ACHN (cell line): ENCODE measurements at regions not wholly inside any gene's neighbourhood (a gene's known extent, or its start where the extent isn't known, plus 50 kb on each side); places are given as distances from the start of the nearest gene placed in this dataset.
"Not testable (repeated sequence)": the region's sequence is repeated elsewhere in the genome, so short reads cannot be mapped to it uniquely, and the experiment has no call there.

Experiments used
- DNase-seq: peaks from one replicate; pipeline ENCODE4 v3.0.0-alpha.2; 2015
- in situ Hi-C: cut with HindIII; loops from 2 replicates; pipeline ENCODE4 v1.10.0; 2017; ENCODE audit warnings: low sequenced_read_pairs, low pct_ligation_motif_present, low pct_unique_long_range_greater_than_20kb

DNA sequence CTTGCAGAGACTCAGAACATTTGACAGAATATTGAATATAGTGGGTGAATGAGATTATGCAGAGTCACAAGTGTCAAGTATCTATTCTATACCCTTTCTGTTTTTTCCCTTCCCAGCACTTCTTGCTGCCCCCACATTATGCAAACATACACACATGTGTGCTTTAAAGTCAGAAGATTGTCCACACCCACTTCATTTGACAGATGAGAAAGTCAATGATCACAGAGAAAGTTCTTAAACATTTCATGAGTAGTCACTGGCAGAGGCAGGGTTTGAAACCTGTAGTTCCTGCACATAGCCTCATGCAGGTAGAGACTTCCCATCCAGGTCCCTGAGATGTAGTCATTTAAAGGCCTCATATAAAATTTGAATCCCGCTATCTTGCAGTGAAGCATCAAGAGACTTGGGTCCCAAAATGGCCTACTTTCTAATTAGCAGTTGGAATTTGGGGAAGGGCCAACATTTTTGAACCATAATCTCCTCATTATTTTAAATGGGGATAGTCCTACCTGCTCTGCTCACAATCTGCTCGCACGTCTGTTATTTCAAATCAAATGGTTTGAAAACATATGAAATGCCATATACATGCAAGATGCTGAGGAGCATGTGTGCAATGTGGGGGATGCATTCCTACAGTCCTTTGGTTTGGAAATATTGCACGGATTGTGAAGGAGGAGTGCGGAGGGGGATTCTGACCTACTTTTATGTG, 217.8 kb downstream of the STK31 start:
- no peak for DNase-seq
- in situ Hi-C loops, result no loop called here

DNA sequence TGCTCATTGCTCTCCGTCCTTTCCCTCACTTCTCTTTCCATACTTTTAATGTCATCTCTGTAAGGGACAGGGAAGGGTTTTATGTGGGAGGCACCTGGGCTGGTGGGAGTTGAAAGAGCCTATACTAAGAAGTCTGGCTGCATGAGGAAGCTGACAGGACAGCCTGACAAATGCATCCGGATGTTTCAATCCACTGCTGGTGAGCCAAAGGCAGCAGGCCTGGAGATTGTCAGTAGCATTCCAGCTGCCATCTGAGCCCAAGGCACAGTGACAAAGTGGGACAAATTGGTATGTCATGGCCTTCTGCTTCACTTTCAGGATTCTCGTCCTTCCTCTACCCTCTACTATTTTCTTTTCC, 218.4 kb downstream of the STK31 start:
- in situ Hi-C loops, result no loop called here
- no peak for DNase-seq

DNA sequence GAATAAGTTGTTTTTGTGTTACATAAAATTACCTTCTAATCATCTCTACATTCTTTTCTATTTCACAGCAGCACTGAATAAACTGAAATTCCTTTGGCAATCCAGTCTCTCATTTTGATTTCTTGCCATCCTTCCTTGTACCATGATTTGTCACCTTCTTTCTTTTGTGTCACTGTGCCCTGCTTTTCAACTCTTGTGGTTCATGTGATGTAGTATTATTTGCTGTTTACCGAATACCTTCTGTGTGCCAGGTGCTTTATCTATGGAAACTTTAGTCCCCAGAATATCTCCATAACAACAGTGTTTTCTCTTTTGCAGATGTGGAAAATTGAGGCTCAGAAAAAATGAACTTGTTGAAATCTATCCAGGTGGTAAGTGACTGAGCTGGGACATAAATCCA, 220.3 kb downstream of the STK31 start:
- no peak for DNase-seq
- in situ Hi-C loops, result no loop called here

DNA sequence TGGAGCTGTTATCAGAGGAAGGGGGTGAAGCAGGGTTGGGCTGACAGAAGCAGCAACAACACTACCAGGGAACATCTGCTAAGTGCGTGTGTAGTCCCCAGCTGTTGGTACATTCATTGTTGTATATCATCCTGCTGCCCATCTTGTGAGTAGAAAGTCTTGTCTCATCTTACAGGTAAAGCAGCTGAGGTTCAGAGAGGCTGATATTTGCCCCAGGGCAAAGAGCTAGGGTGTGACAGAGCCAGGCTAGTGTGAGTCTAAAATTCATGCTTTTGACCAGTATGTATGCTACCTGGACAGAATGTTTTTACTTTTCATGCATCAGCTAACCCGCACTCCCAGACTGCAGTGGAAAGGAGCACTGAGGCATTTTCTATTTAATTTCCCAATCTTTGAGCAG, 221.6 kb downstream of the STK31 start:
- no peak for DNase-seq
- in situ Hi-C loops, result no loop called here

DNA sequence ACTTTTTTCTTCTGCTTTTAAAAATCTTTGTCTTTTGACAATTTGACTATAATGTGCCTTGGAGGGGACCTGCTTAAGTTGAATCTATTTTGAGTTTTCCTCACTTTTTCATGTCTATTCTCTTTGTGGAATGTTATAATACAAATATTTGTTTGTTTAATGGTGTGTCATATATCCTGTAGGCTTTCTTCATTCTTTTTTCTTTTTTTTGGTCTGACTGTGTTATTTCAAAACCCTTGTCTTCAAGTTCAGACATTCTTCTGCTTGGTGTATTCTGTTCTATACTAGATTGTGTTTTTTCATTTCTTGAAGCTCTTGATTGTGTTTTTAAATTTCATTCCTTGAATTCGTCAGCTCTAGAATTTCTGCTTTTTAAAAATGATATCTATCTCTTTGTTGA, 228.2 kb downstream of the STK31 start:
- in situ Hi-C loops, result no loop called here
- no peak for DNase-seq

DNA sequence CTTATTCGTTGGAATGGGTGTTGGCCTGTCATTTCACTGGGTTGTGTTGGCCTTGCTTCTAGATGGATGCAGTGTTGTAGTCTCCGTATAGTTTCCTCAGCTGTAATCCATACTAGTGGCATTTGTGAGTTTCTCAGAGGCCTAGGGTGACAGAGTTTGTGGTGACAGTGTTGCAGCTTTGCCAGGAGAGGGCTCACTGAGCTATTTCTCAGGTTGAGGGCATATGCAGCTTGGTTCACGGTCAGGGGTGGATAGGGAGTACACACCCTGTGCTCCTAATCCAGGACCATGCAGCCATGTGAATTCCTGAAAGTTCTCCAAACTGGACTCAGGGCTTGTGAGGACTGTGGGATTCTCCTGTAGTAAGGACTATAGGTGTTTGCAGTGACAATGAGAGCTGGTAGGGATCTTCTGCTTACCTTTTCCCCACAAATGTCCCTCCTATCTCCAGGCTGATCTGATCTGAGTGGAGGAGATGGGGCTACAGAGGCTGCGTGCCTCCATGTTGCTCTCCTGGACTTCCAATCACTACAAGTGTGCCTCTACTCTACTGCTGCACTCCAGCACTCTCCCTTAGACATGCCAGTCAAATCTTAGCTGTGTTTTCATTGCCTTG, 229.0 kb downstream of the STK31 start:
- in situ Hi-C loops, result no loop called here

DNA sequence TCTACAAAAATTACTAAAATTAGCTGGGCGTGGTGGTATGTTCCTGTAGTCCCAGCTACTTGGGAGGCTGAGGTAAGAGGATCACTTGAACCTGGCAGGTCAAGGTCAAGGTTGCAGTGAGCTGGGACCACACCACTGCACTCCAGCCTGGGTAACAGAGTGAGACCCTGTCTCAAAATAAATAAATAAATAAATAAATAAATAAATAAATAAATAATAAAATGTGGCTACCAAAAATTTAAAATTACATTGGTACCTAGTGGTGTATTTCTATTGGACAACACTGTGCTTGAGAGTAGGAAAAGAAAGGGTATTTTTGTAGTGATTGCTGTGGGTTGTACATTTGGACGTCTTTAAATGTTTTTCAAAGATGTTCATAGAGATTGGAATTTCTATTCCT, 229.7 kb downstream of the STK31 start:
- in situ Hi-C loops, DNase-seq: not testable (repeated sequence)

More for the DNA sequence above, 229.0 kb downstream of the STK31 start:
- DNase-seq, result peak; percentile 70

DNA sequence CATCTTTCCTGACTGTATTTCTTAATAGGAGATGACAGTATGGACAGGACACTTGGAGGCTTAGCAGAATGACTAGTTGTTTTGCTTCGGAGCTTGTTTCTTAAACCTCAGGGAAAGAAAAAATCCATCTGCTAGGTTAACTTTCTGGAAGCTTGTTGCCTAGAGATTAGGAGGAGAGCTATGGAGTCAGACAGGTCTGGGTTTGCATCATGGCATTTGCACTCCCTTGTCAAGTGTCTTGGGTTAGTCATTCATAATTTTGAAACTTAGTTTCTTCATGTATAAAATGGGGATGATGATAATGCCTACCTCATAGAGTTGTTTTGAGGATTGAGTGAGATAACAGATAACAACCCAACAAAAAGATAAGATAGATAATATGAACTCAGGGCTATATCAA, 231.5 kb downstream of the STK31 start:
- DNase-seq, result no peak
- in situ Hi-C loops, result no loop called here

DNA sequence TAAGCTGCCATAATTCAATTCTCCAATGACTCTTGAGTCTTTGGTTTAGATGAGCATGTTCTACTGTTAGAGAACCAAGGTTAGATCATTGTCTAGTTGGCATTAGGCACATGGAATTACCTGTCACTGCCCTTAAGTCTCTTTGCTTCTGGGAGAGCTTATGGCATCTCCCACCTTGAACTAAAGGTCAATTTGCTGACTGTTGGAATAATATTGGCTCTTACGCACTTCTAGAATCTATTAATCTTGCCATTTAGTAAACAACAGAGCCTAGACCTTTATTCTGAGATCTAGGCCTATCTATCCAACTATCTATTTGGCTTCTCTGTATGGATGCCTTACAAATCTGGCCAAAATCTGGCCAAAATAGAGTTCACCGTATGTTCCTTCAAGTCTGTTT, 232.0 kb downstream of the STK31 start:
- no peak for DNase-seq
- in situ Hi-C loops, result no loop called here

DNA sequence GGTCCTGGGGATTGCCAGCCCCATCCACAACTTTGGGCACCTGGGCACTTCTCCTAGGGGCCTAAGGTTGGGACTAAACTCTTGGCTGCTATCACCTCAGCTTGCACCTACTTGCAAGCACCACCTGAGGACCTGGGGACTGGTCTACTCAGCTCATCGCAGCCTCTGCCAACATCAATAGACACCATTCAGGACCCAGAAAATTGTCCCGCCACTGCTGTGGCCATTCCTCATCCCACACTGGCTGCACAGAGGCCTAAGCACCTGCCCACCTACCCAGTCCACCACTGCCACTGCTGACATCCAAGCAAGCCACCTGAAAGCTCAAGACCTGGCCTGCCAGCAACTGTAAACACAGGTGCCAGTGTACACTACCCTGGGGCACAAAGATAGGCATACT, 234.1 kb downstream of the STK31 start:
- in situ Hi-C loops, result no loop called here
- no peak for DNase-seq

DNA sequence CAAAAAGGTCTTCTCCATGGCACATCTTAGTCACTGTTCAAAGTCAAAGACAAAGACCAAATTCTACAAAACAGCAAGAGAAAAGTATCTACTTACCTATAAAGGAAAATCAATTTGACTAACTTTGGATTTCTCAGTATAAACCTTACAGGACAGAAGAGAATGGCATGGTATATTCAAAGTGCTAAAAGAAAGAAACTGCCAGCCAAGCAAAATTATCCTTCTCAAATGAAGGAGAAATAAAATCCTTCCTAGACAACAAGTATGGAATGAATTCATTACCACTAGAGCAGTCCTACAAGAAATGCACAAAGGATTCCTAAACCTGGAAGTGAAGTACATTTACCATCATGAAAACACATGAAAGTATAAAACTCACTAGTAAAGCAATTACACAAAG, 235.5 kb downstream of the STK31 start:
- in situ Hi-C loops, result no loop called here
- no peak for DNase-seq

DNA sequence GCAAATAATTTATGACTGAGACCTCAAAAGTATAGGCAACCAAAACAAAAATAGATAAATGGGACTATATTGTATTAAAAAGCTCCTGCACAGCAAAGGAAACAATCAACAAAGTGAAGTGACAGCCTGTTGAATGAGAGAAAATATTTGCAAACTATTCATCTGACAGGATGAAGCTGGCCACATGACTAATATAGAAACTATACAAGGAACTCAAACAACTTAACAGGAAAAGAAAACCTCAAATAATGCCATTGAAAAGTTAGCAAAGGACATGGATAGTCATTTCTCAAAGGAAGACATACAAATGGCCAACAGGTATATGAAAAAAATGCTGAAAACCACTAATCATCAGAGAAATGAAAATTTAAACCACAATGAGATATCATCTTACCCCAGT, 245.1 kb downstream of the STK31 start:
- DNase-seq, result peak; percentile 37
- in situ Hi-C loops, result no loop called here

DNA sequence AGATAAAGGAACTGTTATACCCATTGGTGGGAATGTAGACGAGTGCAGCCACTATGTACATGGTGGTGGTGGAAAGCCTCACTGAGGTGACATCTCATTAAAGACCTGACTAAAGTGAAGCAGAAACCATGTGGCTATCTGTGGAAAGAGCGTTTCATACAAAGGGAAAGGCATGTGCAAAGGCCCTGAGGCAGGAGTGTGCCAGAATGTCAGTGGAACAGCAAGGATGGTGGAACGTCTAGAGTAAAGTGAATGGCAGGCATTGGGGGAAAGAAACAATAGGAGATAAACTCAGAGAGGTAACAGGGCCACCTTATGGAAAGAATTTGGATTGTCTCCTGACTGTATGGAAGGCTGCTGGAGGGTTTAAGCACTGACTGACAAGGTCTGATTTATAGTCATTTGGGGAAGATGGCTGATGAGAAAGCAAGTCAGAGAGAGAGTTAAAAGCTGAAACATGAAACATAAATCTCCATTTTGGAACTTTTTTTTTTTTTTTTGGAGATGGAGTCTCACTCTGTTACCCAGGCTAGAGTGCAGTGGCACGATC, 245.7 kb downstream of the STK31 start:
- in situ Hi-C loops, result no loop called here
- DNase-seq, result no peak

DNA sequence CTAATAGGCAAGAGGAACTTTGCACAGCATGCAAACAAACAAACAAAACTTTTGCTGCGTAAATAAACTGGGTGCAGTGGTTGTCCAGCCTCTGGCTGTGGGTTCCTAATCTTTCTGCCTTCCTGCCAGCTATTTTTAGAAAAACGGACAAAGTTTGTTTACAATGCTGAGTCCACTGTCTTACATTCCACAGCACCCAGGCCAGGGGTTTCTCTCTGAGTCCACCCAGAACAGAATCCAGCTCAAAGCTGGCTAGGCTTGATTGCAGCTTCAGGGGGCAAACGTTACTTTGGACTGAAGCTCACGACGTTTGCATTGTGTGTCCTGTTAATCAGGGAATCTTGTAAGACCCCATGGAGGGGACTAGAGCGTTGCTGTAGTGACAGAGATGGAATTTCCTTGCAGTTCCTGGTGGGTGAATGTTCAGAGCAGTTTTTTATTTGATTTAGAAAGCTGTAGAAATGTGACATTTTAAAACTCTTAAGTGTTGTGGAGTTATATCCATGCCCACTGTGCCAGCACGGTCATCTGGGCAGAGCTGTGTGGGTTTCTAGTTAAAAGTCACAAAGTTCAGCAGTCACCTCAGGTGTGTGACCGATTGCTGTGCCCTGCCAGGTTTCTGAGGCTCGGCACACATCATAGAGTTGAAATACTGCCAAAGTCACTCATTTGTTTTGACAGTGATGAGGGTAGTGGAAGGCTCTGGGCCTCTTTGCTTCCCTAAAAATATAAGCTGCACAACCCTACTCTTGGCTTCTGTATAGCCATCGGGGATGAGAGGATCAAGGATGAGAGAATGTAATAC, 247.0 kb downstream of the STK31 start:
- DNase-seq, result no peak
- in situ Hi-C loops, result no loop called here

DNA sequence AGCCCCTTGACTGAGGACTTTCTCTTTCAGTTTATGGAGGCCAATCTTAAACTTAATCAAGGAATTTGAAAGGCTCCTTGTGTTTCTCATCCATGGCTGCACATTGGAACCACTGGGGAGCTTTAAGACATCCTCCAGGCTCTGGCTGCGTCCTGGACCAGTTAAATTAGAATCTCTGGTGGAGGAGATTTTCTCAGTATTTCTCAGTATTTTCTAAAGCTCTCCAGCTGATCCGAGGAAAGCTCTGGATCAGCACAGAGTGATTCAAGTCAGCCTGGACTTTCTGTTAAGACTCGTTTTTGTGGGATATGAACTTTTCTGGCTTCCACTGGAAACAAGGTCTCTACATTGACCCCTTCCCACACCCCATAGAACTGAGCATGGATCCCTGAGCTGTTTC, 249.8 kb downstream of the STK31 start:
- in situ Hi-C loops, result no loop called here
- DNase-seq, result no peak

DNA sequence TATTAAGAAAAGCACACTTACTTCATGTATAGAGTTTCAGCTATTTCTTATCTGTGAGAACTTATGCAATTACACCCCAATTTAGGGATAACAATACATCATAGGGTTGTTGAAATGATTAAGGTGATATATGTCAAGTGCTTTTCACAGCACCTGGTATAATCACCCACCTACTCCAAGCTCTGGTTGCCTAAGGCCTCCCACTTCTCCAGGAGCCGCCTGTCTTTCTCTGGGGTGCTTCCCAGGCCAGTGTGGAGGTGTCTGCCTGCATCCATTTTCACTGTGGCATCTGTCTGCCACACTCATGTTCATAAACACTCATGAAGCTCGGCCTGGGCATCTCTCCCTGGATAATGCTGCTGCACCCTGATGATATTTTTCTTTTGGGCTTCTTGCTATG, 250.3 kb downstream of the STK31 start:
- in situ Hi-C loops, result no loop called here
- no peak for DNase-seq

DNA sequence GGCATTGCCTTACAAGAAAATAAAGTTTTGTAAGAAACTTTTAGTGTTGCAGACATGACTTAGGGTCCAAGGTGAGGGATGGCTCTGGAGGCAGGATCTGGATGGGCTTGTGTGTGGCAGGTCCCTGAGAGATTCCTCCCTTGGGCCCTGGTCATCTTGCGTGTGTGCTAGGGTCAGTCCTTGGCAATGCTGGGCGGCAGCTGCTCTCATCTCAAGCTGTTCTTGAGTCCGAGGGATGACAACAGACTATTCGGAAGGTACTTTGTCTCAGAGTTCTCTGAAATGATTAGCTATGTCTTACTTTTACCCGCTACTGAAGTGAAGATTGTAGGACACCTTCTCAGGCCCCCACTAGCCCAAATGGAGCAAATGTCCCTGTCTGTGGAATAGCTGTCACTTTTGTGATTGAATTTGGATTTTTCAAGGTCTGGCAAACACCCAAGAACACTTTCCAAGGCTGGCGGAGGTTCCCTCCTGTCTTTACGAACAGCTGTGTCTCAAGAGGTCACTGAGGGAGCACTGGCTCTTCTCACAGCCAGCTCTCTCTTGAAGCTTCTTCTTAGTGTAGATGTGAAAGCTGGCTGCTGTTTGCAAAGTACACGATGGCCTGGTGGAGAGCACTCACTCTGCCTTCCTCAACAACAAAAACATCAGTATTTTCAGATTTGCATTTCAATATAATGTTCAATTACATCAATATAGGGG, 253.6 kb downstream of the STK31 start:
- DNase-seq, result no peak
- in situ Hi-C loops, result no loop called here

DNA sequence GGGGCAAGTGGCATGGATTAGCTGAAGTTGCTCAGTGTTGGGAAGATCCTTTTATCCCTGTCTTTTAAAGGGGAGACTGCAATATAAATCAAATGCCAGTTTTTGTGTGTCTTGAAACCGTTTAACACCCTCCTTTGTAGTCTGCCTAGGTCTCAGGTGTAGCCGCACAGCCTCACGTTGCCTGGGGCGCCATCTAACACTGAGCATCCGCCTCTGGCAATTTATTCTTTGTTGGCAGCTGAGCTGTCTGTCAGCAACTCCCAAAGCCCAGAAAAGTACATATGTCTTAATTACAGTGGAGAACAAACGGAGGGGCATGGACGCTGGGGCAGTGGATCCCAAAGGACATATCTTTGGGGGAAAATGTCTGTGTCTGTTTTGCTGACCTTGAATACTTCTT, 254.7 kb downstream of the STK31 start:
- in situ Hi-C loops, result no loop called here
- DNase-seq, result no peak

DNA sequence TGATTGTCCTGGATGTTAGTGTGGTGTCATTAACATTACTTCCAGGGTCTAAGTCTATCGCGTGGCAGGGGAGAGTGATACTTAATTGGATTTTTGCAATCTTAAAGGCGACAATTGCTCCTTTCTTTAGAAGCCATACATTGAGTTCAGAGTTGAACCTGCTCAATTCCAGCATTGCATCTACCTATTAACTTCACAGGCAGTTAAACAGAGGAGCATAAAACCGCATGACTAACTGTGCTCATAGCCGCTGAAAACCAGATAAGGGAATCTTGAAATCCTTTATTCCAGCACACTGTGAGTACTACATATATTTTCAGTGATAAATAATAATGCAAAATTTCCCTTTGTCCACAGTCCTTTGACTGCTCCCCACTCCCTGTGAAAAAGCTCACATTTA, 255.3 kb downstream of the STK31 start:
- no peak for DNase-seq
- in situ Hi-C loops, result no loop called here
